K562 (cell line): ENCODE measurements at regions not wholly inside any gene's neighbourhood (a gene's known extent, or its start where the extent isn't known, plus 50 kb on each side); places are given as distances from the start of the nearest gene placed in this dataset.

ENCODE experiments used
- ATAC-seq: fragments of 200-7000 bp; cut with Tn5 transposase; 3 replicates; pipeline ENCODE4 v1.9.1; 2020; ENCODE audit warnings: moderate library complexity
- BruUV-seq: library from RNA; stranded (reverse); fragments of 400-500 nt; replicated peaks from 2 replicates; lab custom pipeline; 2021; lab: Mats Ljungman, UMichigan
- CTCF ChIA-PET: fragments of 300-600 bp; formaldehyde crosslinking; extraction: SDS; loops from one replicate; lab custom pipeline; 2021; ENCODE audit warnings: low intra/inter-chr PET ratio; lab: Yijun Ruan, JAX
- POLR2A ChIA-PET: fragments of 300-600, 350-650 bp; sonication (Branson Sonifier 250); formaldehyde crosslinking; extraction: SDS; loops from one replicate; lab custom pipeline; 2021; ENCODE audit warnings: antibody characterized with exemption, inconsistent platforms; lab: Yijun Ruan, JAX
- DNase-seq, 4 experiments: peaks; one replicate each; pipeline versions ENCODE4 v3.0.0 to v3.0.0-alpha.2; 2011 to 2018; ENCODE audit warnings: low spot score in 3 of 4, mixed read lengths in 3 of 4; ENCODE audit errors: extremely low read depth in 1 of 4
- FAIRE-seq: peaks from 2 replicates; lab custom pipeline; 2011; peaks lifted over from hg19 to GRCh38; lab: Jason Lieb, UNC
- H2AFZ ChIP-seq: 2 replicates; pipeline ENCODE4 v1.6.0; 2011; ENCODE audit warnings: low read depth, low read length, control low read depth, inconsistent platforms
- H3K27ac ChIP-seq: fragments of 200-600 bp; 3 replicates; pipeline ENCODE4 v1.8.0; 2011; ENCODE audit warnings: low read depth, mild to moderate bottlenecking, control low read depth, inconsistent platforms, low read length, moderate library complexity, mixed read lengths; ENCODE audit errors: extremely low read depth
- H3K27me3 ChIP-seq, 2 experiments: fragments of 300-600 bp in 1 of 2; 2 replicates in 1 of 2; 3 replicates in 1 of 2; pipeline versions ENCODE4 v1.6.0 to v1.8.0; 2011; ENCODE audit warnings: inconsistent platforms in 2 of 2, low read length in 2 of 2, mild to moderate bottlenecking in 1 of 2, mixed read lengths in 1 of 2, moderate library complexity in 1 of 2; ENCODE audit not compliant: control insufficient read depth in 2 of 2, insufficient read depth in 2 of 2
- H3K36me3 ChIP-seq: fragments of 300-600 bp; 3 replicates; pipeline ENCODE4 v1.8.0; 2011; ENCODE audit warnings: mild to moderate bottlenecking, low read length, inconsistent platforms; ENCODE audit not compliant: control insufficient read depth, insufficient read depth
- H3K4me1 ChIP-seq, 2 experiments: fragments of 200-600 bp in 1 of 2; replicated peaks in 1 of 2; 2 replicates in 1 of 2; 3 replicates in 1 of 2; pipeline versions ENCODE4 v1.5.1 to v1.8.0; 2011; ENCODE audit warnings: inconsistent platforms in 2 of 2, low read length in 2 of 2, mild to moderate bottlenecking in 1 of 2, mixed read lengths in 1 of 2, moderate library complexity in 1 of 2; ENCODE audit not compliant: control insufficient read depth in 2 of 2, insufficient read depth in 2 of 2
- H3K4me2 ChIP-seq: 2 replicates; pipeline ENCODE4 v1.6.1; 2011; ENCODE audit warnings: low read length, control low read depth, inconsistent platforms, mixed read lengths; ENCODE audit not compliant: insufficient read depth
- H3K4me3 ChIP-seq: fragments of 200-600 bp; sonication (generic), shearing (Covaris generic); 2 replicates; pipeline ENCODE4 v1.5.1; 2016; ENCODE audit warnings: control low read depth, inconsistent platforms
- H3K79me2 ChIP-seq: fragments of 200-600 bp; 3 replicates; pipeline ENCODE4 v1.8.0; 2011; ENCODE audit warnings: low read length, inconsistent platforms; ENCODE audit not compliant: control insufficient read depth, insufficient read depth
- H3K9ac ChIP-seq, 2 experiments: 2 replicates each; pipeline versions ENCODE4 v1.6.0 to v1.6.1; 2011; ENCODE audit warnings: low read depth in 2 of 2, low read length in 2 of 2, control low read depth in 1 of 2, inconsistent platforms in 1 of 2, mild to moderate bottlenecking in 1 of 2, mixed read lengths in 1 of 2; ENCODE audit not compliant: insufficient read depth in 1 of 2
- H3K9me1 ChIP-seq: one replicate; pipeline ENCODE4 v1.6.0; 2011; ENCODE audit warnings: inconsistent platforms, mild to moderate bottlenecking, low read length, moderate library complexity; ENCODE audit not compliant: control insufficient read depth, insufficient read depth
- H3K9me3 ChIP-seq: replicated peaks from 2 replicates; pipeline ENCODE4 v1.5.1; 2011; ENCODE audit warnings: low read depth, low read length, inconsistent platforms; ENCODE audit not compliant: control insufficient read depth, insufficient read depth
- H4K20me1 ChIP-seq: replicated peaks from 2 replicates; pipeline ENCODE4 v1.6.1; 2011; ENCODE audit warnings: low read length, inconsistent platforms, mixed read lengths; ENCODE audit not compliant: control insufficient read depth, insufficient read depth
- FIP1L1 ChIP-seq: fragments of 200-400 bp; formaldehyde crosslinking; IDR thresholded peaks from 2 replicates; pipeline ENCODE4 v1.6.1; 2018; ENCODE audit warnings: mild to moderate bottlenecking, low read depth, low read length; ENCODE audit not compliant: poor library complexity, severe bottlenecking
- MBD2 ChIP-seq: sonication (generic); IDR thresholded peaks from 2 replicates; pipeline ENCODE4 v1.6.1; 2016; ENCODE audit warnings: low read depth, borderline replicate concordance
- MXD1 ChIP-seq: fragments of 250-450 bp; sonication (Bioruptor Pico); IDR thresholded peaks from 2 replicates; pipeline ENCODE4 v1.8.0; 2021; ENCODE audit warnings: borderline replicate concordance, mild to moderate bottlenecking, moderate library complexity; ENCODE audit not compliant: poor library complexity, severe bottlenecking
- NR2C2 ChIP-seq, 2 experiments: fragments of 200-800 bp in 1 of 2; sonication (Bioruptor generic) in 1 of 2; sonication (generic) in 1 of 2; formaldehyde crosslinking in 1 of 2; IDR thresholded peaks; 2 replicates each; pipeline versions ENCODE4 v1.6.1 to v1.8.0; 2016 to 2022; ENCODE audit warnings: mild to moderate bottlenecking in 1 of 2, missing compliant biosample characterization in 1 of 2, missing genetic modification characterization in 1 of 2, missing genetic modification reagents in 1 of 2
- POLR2AphosphoS5 ChIP-seq: IDR thresholded peaks from 2 replicates; pipeline ENCODE4 v1.6.1; 2011; ENCODE audit warnings: mild to moderate bottlenecking, low read depth, low read length, moderate library complexity; ENCODE audit not compliant: control insufficient read depth, insufficient read depth
- RBM39 ChIP-seq: fragments of 200-400 bp; formaldehyde crosslinking; optimal IDR thresholded peaks from 2 replicates; pipeline ENCODE3; 2018; ENCODE audit warnings: low read depth, low read length
- SMAD2 ChIP-seq: fragments of 150-350 bp; IDR thresholded peaks from 2 replicates; pipeline ENCODE4 v1.6.1; 2014; ENCODE audit warnings: low read depth, mild to moderate bottlenecking, low read length
- SMC3 ChIP-seq: conservative IDR thresholded peaks from 2 replicates; pipeline ENCODE4 v1.6.1; 2011; ENCODE audit warnings: low read depth, low read length, improper control_type of control experiment; ENCODE audit not compliant: insufficient read depth
- TEAD2 ChIP-seq: fragments of 450-650 bp; IDR thresholded peaks from 2 replicates; pipeline ENCODE4 v1.6.1; 2016; ENCODE audit warnings: missing genetic modification characterization, control low read depth, missing compliant biosample characterization
- ZFP36 ChIP-seq: fragments of 150-350 bp; IDR thresholded peaks from 2 replicates; pipeline ENCODE4 v1.6.1; 2018; ENCODE audit warnings: low read length, low read depth; ENCODE audit not compliant: partially characterized antibody
- ZNF277 ChIP-seq: fragments of 250-450 bp; sonication (Bioruptor Pico); IDR thresholded peaks from 2 replicates; pipeline ENCODE4 v1.8.0; 2022; ENCODE audit warnings: inconsistent platforms, mild to moderate bottlenecking, moderate library complexity, borderline replicate concordance
- ZNF584 ChIP-seq: fragments of 200-800 bp; sonication (Bioruptor generic); IDR thresholded peaks from 2 replicates; pipeline ENCODE4 v1.6.1; 2016; ENCODE audit warnings: low read depth, mild to moderate bottlenecking, missing genetic modification characterization, missing compliant biosample characterization
- in situ Hi-C: fragments of 300-500 bp; cut with MboI; formaldehyde crosslinking; loops from 4 replicates; pipeline ENCODE4 v1.15.0; 2018; ENCODE audit warnings: inconsistent platforms, mixed read lengths
- intact Hi-C: fragments of 100-400 bp; cut with micrococcal nuclease; formaldehyde crosslinking; loops from 2 replicates; pipeline ENCODE4 v1.14.2; 2022

DNA sequence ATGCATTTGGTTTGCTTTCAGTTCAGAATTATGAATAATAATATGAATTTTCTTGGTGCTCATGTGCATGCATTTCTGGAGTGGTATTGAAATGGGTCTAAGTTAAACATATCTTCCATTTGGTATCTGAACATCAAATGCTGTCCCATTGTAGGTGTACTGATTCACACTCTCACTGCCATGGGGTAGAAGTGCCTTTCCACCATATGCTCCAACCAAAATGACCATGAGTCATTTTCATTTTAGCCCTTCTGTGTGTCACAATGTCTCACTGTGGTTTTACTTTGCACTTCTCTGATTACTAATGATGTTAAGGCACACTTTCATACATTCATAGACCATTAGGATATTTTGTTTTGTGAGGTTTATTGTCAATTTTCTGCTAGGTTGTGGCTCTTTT lies 211.9 kb downstream of the HAO1 start:
- ATAC-seq (no peak), DNase-seq (no peak), FAIRE-seq (no peak)
- Histone ChIP-seq H3K4me3 (no peak overlapping the region), H3K27ac (no peak overlapping the region), H3K36me3 (no peaks in the 10 kb centered on the region), H3K9me3 (no peaks in the 10 kb centered on the region), H4K20me1 (no peaks in the 10 kb centered on the region), H3K27me3 (no peaks in the 10 kb centered on the region), H3K79me2 (no peaks in the 10 kb centered on the region), H3K9me1 (no peaks in the 10 kb centered on the region), H3K4me1 (no peaks in the 10 kb centered on the region), H3K4me2 (no peak overlapping the region), H3K9ac (no peak overlapping the region), H2AFZ (no peak overlapping the region)
- ChIA-PET CTCF (no interaction called here), POLR2A (no interaction called here)
- intact Hi-C loops (no loop called here), in situ Hi-C loops (no loop called here)
- no peak for TF ChIP-seq MBD2
- no peak for TF ChIP-seq ZNF277
- TF ChIP-seq ZNF584: no peak
- TF ChIP-seq RBM39: no peak
- no peak for TF ChIP-seq SMC3
- TF ChIP-seq NR2C2 (CRISPR knock-in tag; IDR thresholded peaks at IDR 0.05): no peak
- TF ChIP-seq NR2C2 (tag; IDR thresholded peaks at IDR 0.05): no peak
- no peak for TF ChIP-seq FIP1L1
- no peak for TF ChIP-seq ZFP36
- TF ChIP-seq SMAD2: no peak
- no peak for TF ChIP-seq POLR2AphosphoS5
- TF ChIP-seq TEAD2: no peak
- TF ChIP-seq MXD1 (CRISPR knock-in tag): no peak
- BruUV-seq: no TSS peak
